HG03175 (cell line): ENCODE measurements at regions not wholly inside any gene's neighbourhood (a gene's known extent, or its start where the extent isn't known, plus 50 kb on each side); places are given as distances from the start of the nearest gene placed in this dataset.
"Not testable (repeated sequence)": the region's sequence is repeated elsewhere in the genome, so short reads cannot be mapped to it uniquely, and the experiment has no call there.

Experiments
- ATAC-seq: cut with Tn5 transposase; IDR thresholded peaks from one replicate; pipeline ENCODE4 v1.9.1; 2021; ENCODE audit warnings: mild to moderate bottlenecking, moderate library complexity; ENCODE audit not compliant: unreplicated experiment

- no peak for ATAC-seq
Measured at GRCh38 chr4:138634915-138635314, 380.7 kb upstream of the NOCT start.

GRCh38 chr4:138633580-138633904, 382.0 kb upstream of the NOCT start:
- ATAC-seq, result no peak

- ATAC-seq, result no peak
Measured at GRCh38 chr4:138632856-138633579, 382.6 kb upstream of the NOCT start.

- no peak for ATAC-seq
Measured at GRCh38 chr4:138630666-138631065, 384.9 kb upstream of the NOCT start.

GRCh38 chr4:138629669-138630068, 385.9 kb upstream of the NOCT start:
- no peak for ATAC-seq

GRCh38 chr4:138627096-138627495, 384.9 kb upstream of the SLC7A11 start:
- no peak for ATAC-seq

- ATAC-seq, result not testable (repeated sequence)
Measured at GRCh38 chr4:138622362-138622761, 380.2 kb upstream of the SLC7A11 start.

GRCh38 chr4:138616775-138617174, 374.6 kb upstream of the SLC7A11 start:
- ATAC-seq, result no peak

- ATAC-seq, result no peak
Measured at GRCh38 chr4:138614398-138615142, 372.4 kb upstream of the SLC7A11 start.

- ATAC-seq, result no peak
Measured at GRCh38 chr4:138612428-138612827, 370.3 kb upstream of the SLC7A11 start.

- no peak for ATAC-seq
Measured at GRCh38 chr4:138611721-138612120, 369.6 kb upstream of the SLC7A11 start.

- no peak for ATAC-seq
Measured at GRCh38 chr4:138611017-138611416, 368.9 kb upstream of the SLC7A11 start.

GRCh38 chr4:138609943-138610350, 367.8 kb upstream of the SLC7A11 start:
- ATAC-seq, result no peak

- no peak for ATAC-seq
Measured at GRCh38 chr4:138604556-138604955, 362.4 kb upstream of the SLC7A11 start.

GRCh38 chr4:138602664-138603063, 360.5 kb upstream of the SLC7A11 start:
- no peak for ATAC-seq

GRCh38 chr4:138599965-138600364, 357.8 kb upstream of the SLC7A11 start:
- no peak for ATAC-seq

- ATAC-seq, result no peak
Measured at GRCh38 chr4:138598226-138598625, 356.1 kb upstream of the SLC7A11 start.

GRCh38 chr4:138596896-138597295, 354.7 kb upstream of the SLC7A11 start:
- no peak for ATAC-seq

GRCh38 chr4:138595731-138596460, 353.7 kb upstream of the SLC7A11 start:
- ATAC-seq, result no peak

GRCh38 chr4:138595171-138595570, 353.0 kb upstream of the SLC7A11 start:
- no peak for ATAC-seq

GRCh38 chr4:138592796-138593195, 350.6 kb upstream of the SLC7A11 start:
- no peak for ATAC-seq

- no peak for ATAC-seq
Measured at GRCh38 chr4:138591808-138592207, 349.7 kb upstream of the SLC7A11 start.
